ENCODE measurements at regions not wholly inside any gene's neighbourhood (a gene's known extent, or its start where the extent isn't known, plus 50 kb on each side); places are given as distances from the start of the nearest gene placed in this dataset.

DNA sequence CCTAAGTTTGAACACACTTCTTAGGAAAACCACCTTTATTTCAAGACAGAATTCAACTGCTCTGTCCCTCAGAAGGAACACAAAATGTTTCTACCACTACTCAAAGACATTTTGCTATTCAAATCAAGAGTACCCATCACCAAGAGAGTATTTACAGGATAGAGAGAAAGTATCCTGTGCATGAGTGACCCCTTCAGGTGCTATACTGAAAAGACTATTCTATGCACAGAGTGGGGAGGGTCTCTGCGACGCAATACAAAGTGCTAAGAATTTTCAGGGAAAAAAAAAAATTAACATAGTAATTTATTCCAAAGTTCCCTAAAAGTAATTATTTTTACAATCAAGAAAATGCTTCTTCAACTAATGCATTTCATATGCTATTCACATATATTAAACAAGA lies 346.4 kb upstream of the FAM241A start:
- no peak for TF ChIP-seq EZH2 (IDR thresholded peaks at IDR 0.05; ENCODE audit: borderline replicate concordance, low read depth, low read length, severe bottlenecking)
- TF ChIP-seq POLR2A (IDR thresholded peaks at IDR 0.05; ENCODE audit: low read depth, low read length): no peak

Data from endothelial cell of umbilical vein (primary cell).